GM18507 (cell line): ENCODE measurements at regions not wholly inside any gene's neighbourhood (a gene's known extent, or its start where the extent isn't known, plus 50 kb on each side); places are given as distances from the start of the nearest gene placed in this dataset.
"Not testable (repeated sequence)": the region's sequence is repeated elsewhere in the genome, so short reads cannot be mapped to it uniquely, and the experiment has no call there.

Source experiments
- DNase-seq: peaks from one replicate; pipeline ENCODE4 v3.0.0; 2011; ENCODE audit warnings: low read depth; ENCODE audit not compliant: insufficient read length; ENCODE audit errors: extremely low spot score
- FAIRE-seq: peaks from 2 replicates; lab custom pipeline; 2011; peaks lifted over from hg19 to GRCh38; lab: Jason Lieb, UNC

GRCh38 chr1:196160066-196160795, 448.0 kb downstream of the KCNT2 start:
- FAIRE-seq (no peak), DNase-seq (no peak)

- DNase-seq (no peak), FAIRE-seq (no peak)
Observed at GRCh38 chr1:196155586-196155985, 452.7 kb downstream of the KCNT2 start.

- DNase-seq: no peak
- FAIRE-seq: no peak
Observed at GRCh38 chr1:196152975-196153374, 455.3 kb downstream of the KCNT2 start.

- DNase-seq (no peak), FAIRE-seq (no peak)
Observed at GRCh38 chr1:196152086-196152485, 456.2 kb downstream of the KCNT2 start.

DNA sequence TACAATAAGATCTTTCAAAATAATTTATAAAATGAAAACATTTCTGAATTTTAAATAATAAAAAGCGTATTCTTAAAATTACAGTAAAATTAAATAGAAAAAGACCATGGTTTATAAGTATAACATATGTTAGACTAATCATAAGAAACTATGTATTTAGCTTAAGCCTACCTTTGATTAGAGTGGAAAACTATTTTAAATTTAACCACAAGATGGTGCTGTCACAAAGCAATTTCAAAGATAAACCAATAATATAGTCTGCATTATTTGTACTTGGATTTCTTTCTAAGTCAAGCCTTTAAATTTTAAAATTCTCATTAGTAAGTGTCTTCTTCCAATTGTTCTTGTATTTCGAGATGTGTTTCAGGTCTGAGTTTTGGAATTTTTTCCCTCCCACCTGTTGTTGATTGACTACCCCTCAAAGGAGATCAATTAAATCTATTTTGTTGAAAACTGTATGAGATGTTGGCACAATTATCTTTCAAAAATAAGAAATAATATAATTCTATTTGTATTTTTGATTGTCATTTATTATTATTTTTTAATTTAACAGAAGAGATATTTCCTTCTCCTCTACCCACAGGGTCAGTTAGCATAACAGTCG, 459.8 kb downstream of the KCNT2 start:
- FAIRE-seq (no peak), DNase-seq (no peak)

- DNase-seq (no peak), FAIRE-seq (no peak)
Observed at GRCh38 chr1:196147530-196147929, 460.7 kb downstream of the KCNT2 start.

DNA sequence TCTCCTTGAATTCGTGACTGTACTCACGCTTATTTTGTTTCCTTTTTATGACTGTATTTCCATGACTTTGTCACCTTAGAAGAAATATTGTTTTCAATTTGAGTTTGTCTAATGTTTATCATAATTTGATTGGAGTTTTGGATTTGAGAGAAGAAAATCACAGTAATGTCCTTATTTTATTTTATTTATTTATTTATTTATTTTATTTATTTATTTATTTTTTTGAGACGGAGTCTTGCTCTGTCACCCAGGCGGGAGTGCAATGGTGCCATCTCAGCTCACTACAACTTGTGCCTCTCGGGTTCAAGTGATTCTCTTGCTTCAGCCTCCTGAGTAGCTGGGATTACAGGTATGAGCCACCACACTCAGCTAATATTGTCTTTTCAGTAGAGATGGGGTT, 463.1 kb downstream of the KCNT2 start:
- not testable (repeated sequence) for FAIRE-seq, DNase-seq

- DNase-seq: no peak
- no peak for FAIRE-seq
Observed at GRCh38 chr1:196144588-196144987, 463.7 kb downstream of the KCNT2 start.

DNA sequence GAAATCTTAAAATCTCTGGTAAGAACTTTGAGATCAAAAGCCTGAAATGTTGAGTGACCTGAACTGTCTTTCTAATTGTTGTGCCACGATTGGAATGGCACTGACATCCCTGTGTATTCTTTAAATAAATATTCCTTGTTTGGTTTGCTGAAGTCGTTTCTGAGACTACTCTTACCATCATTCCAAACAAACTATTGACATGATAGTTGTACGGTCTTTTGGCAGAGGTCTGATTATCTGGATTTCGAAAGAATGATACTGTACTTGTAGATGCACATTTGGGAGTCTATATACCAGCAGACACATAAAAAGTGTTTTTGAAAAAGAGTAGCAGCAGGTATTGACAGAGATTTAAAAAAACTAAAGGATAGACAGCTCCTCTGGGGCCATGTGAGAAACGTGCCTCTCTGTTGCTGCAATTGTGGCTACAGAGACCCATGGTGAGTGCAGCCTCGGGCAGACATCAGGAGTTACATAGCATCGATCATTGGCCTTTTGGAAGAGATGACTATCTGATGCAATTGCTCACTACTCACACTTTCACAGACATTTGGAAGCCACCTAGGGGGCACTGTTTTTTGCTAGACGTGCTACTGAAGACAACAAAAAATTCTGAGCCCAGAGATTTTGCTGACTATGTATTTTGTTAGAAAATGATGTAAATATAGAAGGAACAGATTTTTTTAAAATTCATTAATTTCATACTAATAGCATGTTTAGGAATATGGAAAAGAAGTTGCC, 464.5 kb downstream of the KCNT2 start:
- no peak for DNase-seq
- no peak for FAIRE-seq

DNA sequence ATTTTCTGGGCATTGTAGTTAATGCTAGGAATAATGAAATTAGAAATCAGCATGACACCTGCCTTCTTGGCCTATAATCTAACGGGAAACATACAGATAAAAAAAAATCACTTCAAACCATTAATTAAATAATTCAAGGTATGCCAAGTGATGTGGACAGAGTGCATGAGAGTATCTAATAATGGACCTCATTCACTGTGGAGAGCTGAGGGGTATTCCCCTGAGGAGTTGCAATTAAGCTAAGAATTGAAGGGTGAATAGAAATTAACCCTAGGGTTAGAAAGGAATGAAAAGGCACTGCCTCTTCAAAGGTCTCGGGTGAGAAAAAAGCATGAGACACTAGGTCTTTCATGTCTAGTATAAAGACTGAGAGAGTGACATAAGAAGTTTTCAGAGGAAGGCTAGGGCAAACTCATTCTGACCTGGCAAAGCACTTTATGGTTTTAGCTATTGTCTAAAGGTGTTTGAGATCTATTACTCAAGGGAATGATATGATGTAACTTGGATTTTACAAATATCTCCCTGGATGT, 466.1 kb downstream of the KCNT2 start:
- DNase-seq (no peak), FAIRE-seq (no peak)

GRCh38 chr1:196136396-196136795, 471.8 kb downstream of the KCNT2 start:
- FAIRE-seq (no peak), DNase-seq (no peak)

- DNase-seq (no peak), FAIRE-seq (no peak)
Observed at GRCh38 chr1:196131691-196132090, 476.5 kb downstream of the KCNT2 start.

GRCh38 chr1:196128835-196129234, 479.4 kb downstream of the KCNT2 start:
- DNase-seq (no peak), FAIRE-seq (no peak)

- FAIRE-seq: no peak
- DNase-seq: no peak
Observed at GRCh38 chr1:196121181-196121580, 487.1 kb downstream of the KCNT2 start.

DNA sequence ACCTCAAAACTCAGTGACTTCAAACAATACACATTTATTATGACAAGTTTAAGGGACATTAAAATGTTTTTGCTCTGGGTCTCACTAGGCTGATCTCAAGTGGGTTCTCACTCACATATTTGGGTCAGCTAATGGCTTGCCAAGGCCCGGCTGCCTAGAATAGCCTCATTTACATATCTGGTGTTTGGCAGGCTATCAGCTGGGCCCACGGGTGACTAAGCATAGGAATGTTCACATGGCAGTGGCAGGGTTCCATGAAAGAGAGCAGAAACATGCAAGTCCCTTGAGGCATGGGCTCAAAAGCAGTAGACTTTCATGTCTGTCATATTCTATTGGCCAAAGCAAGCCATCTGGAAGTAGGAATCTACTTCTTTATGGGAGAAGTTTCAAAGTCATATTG, 492.6 kb downstream of the KCNT2 start:
- FAIRE-seq: no peak

GRCh38 chr1:196114193-196114592, 494.0 kb downstream of the KCNT2 start:
- no peak for FAIRE-seq
- DNase-seq: no peak

More for the DNA sequence above, 492.6 kb downstream of the KCNT2 start:
- DNase-seq: no peak

GRCh38 chr1:196108990-196109389, 499.2 kb downstream of the KCNT2 start:
- not testable (repeated sequence) for FAIRE-seq, DNase-seq

- FAIRE-seq: no peak
- DNase-seq: no peak
Observed at GRCh38 chr1:196105901-196106300, 502.3 kb downstream of the KCNT2 start.

- no peak for DNase-seq
- FAIRE-seq: no peak
Observed at GRCh38 chr1:196102826-196103225, 505.4 kb downstream of the KCNT2 start.

- no peak for FAIRE-seq
- DNase-seq: no peak
Observed at GRCh38 chr1:196098000-196098399, 510.2 kb downstream of the KCNT2 start.
